OCI-M1 (cell line): ENCODE measurements at regions not wholly inside any gene's neighbourhood (a gene's known extent, or its start where the extent isn't known, plus 50 kb on each side); places are given as distances from the start of the nearest gene placed in this dataset.

ENCODE experiments used
- DNase-seq: peaks from one replicate; lab custom pipeline; 2025; lab: John Stamatoyannopoulos, UW

DNA sequence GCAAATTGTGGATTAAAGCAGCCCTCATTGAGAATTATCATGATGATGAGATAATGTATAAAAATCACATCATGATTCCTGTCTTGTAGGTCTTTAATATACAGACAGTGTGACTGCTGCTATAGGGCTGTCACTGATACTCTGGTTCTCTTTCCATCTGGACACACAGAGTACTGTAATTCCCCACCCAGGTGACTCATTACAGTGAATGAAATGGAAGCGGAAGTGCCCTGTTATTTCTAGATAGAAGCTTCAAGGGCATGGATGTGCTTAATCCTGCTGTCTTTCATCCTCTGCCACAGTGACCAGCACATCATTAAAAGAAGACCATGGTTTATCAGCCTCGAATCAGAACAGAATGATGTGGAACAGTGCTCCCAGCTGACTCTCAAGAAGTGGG is 1234.0 kb downstream of the SORCS3 start:
- DNase-seq = no peak

DNA sequence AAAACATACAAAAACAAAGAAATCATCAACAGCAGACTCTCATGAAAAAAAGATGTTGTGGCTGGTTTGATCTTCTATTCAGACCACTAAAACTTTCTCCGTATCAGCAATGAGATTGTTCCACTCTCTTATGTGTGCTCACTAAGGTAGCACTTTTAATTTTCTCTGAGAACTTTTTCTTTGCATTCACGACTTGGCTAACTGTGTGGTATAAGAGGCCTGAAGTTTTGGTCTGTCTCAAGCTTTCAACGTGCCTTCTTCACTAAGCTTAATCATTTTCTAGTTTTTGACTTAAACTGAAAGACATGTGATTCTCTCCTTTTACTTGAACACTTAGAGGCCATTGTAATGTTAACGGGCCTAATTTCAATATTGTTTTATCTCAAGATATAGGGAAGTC is 1231.6 kb downstream of the SORCS3 start:
- DNase-seq = no peak

DNA sequence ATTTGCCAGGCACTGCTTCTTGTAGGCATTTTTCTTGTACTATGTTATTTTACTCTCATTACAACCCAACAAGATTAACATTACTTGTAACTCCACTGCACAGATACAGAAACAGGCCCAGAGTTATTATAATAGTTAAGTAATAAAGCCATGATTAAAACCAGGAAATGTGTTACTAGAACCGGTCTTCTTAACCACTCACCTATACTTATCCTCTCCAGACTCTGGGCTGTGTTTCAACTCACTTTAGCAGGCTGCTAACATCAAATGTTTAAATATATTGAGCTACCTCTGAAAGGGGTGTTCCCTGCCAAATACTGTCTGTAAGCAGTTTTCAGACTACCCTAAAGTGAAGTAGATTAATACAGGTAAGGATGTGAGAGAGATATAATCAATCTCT is 1227.8 kb downstream of the SORCS3 start:
- DNase-seq = no peak

DNA sequence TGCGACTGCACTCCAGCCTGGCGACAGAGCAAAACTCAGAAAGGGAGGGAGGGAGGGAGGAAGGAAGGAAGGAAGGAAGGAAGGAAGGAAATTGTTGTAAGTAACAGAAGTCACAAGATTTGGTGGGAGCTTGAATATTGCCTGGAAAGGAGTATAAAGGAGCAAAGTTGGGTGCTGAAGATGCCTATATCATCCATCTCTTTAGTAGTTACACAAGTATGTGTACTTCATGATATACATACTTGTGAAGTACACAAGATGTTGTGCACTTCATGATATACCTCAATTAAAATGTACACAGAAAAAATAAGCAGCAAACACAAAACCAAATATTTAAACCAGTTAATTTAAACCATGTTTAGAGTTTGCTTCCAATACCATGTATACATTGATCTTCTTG is 1223.8 kb downstream of the SORCS3 start:
- DNase-seq = no peak

DNA sequence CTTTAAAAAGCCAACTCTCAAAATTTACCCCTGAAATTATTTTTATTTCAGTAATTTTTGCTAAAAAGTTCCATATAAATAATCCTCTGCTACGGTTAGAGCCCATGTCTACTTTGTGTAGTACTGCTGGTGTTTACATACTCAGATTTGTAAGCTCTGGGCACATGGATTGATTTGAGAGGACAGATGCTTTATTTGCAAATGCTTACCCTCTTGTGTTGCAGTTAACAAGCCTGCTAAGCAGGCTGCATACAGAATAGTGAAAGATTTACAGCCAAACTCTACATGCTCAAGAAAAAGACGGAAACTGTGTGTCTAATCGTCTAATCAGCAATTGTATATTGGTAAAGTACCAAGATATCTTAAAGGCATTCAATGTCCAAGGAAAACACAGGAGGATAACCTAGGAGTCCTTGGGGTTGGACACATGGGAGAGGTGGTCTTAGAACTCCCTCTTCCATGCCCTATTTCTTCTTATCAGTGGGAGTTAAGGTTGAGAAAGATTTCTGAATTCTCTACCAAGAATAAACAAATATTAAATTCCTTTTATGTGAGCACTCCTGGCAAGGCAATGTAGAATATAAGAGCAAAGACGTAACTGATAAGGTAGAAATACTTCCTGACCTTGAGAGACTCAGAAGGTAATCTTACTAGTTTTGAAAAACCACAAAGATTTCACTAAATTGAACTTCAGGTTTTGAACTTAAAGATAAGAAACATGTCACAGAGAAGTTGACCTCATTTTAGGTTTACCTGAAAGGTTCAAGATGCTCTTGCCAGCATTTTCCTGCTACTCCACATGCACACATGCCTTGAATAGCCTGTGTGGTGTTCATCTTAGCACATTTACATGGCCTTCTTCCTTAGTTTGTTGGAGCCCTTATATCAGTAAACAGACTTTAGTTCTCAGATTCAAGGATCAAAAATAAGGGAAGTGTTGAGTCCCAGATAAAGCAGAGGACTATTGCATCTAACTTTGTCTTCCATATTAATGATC is 1216.5 kb downstream of the SORCS3 start:
- DNase-seq = no peak

DNA sequence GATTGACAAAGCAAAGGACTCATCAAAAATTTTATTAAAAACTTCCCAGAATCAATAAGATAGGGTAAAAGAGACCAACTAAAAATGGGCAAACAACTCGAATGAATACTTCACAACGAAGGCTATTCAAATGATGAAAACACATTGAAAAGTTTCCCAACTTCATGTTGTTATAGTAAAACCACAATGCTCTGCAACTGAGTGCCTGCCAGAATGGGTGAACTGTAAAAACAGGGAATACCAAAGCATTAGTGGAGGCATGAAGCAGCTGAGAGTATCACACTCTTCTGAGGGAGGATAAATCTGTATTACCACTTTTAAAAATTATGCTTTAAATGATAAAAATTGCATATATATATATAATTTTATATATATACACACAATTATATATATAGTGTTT is 1214.7 kb downstream of the SORCS3 start:
- DNase-seq = no peak

DNA sequence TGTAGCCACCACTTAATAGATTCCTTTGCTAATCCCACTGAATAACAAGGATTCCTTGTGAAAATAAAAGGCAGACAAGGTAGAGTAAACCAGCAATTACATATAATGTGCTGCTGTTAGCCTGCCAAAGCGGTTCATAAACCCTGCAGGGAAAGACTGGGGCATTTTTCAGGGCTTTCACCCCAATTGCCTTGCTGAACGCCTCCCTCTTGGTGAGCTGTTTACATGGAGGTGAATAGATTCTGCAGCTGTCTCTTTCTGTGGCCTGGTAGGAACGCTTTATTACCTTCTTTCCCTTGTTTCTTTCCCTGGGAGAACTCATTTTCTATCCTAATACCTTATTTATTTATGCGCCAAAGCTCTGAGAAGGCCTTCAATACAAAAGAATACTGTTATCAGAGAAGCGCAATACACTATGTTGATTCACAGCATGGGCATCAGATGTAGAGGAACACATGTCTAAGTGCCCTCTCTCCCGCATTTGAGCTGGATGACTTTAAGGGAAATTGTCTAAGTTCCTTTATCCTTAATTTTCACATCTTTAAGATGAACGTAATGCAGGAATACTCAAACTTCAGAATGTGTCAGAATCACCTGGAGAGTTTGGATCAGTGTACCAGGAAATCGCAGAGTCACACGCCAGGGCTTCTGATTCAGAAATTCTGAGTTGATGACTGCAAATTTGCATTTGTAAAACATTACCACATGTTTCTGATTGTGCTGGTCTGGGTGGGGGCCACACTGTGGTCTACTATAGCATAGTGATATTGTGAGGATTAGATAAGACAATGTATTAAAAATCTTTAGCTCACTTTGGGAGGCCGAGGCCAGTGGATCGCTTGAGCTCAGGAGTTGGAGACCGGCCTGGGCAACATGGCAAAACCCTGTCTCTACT is 1203.8 kb downstream of the SORCS3 start:
- no peak for DNase-seq

DNA sequence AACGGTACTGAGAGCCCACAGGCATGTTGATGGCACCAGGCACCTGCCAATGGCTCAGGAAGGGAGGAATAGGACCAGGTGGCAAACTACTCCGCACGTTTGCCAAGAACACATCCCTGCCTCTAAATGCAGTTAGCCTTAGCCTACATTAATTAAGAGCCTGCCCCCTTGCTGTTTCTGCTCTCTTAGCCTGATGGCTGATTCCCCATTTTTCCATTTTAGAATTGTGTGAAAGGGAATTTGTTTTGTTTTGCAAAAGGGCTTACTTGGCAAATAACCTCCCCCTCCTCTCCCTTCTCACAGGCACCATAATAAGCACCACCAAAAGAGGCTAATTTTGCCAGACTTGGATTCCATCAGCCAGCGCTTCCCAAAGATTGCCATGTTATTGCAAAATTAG is 1203.2 kb downstream of the SORCS3 start:
- no peak for DNase-seq

DNA sequence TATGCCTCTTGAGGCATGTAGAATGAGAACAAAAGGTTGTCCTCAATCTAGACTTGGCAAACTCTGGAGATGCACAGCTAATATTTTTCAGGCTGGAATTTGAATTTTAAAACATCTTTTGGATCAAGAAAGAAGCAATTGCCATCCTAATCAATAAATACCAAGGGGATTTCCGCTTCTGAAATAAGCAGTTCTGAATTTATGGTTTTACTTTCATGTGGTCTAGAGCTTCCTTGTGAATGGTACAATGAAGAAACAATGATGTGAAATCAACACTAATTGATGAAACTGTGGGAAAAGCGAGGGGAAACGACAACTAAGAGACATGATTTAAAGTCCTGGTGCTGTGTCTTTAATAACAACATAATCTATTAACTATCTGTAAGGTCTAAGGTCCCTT is 1202.7 kb downstream of the SORCS3 start:
- DNase-seq = no peak

DNA sequence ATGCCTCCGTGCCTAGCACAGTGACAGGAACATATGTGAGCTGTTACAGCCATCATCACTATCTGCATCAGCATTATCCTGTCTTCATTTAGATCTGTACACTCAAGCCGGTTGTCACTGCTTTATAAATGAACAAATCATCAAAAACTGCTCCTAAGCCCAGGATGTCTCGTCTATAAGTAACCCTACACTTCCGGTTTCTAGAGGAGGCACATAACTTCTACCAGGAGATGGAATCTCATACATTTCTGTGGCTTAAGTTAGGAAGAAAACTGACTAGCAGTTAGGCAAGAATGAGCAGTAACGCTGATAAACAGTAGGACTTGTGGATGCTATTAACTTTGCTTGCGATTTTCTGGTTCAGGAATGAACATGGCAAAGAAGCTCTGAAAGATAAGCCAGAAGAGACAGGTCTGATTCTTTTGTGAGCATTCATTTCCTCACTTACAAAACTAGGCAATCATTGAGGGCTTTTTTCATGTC is 1199.2 kb downstream of the SORCS3 start:
- DNase-seq = peak; percentile 53

DNA sequence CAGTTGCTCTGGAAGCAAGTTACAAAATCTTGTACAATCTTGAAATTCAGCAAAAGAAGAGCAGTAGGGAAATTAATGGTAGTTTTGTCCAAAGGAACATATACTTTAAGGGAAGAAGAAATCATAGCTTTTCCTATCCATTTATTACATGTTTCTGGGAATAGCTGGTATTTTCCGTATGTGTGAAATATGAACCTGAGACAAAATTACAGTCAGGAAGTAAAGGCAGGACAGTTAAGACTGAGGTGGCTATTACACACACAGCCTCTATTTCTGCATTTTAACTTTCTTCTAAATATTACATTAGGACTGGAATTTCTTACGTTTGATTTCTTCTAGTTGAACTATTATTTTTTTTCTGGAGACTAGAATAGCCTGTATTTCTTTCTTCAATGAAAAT is 1197.3 kb downstream of the SORCS3 start:
- peak; percentile 41 for DNase-seq

DNA sequence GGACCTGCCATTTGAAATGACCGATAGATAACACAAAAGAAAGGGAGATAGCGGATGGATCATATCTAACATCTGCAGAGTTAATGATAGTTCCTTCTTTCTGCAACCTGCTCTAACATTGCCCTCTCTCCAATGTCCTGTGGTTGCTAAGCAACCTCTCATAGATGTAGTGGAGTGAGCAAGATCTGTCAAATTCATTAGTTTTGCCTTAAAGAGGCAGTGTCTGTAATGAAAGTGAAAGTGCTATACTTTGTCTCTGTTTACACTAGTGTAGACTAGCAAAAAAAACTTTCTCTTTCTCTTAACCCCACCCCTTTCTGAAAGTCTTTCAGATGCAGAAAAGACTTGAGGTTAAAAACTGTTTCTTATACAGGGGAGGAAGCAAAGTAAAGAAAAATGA is 1196.9 kb downstream of the SORCS3 start:
- peak; percentile 90 for DNase-seq

DNA sequence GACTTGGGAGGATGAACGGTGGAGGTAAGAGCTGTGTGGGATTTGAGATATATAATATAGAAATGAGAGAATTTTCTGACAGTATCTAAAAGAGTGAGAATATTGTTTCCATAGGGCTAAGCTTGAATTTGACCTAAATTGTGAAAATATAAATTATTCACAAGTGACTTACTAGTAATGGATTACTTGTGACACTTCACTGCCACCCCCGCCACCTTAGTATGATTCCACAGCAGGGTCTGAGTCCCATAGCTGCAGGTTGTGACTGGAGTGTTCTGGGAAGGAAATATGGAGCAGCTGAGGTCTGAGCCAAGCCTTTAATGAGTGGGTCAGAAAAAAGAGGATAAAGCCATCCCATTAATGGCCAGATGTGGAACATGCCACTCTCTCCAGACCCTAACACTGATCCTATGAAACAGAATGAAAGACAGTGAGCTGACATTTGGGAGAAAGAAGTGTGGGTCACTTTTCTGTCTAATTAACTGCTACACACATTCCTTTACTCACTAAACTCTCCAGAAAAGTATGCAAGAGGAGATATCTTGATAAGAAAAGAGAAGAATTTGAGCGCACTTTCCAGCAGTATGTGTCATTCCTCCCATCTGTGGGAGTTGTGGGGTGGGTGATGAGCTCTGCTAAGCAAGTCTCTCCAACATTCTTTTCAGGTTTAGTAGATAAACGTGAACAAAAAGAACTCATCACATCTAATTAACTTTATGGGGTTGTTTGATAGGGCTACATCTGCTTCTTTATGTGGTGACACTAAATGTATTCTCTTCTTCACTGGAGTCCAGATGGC is 1193.4 kb downstream of the SORCS3 start:
- DNase-seq = peak; percentile 34

DNA sequence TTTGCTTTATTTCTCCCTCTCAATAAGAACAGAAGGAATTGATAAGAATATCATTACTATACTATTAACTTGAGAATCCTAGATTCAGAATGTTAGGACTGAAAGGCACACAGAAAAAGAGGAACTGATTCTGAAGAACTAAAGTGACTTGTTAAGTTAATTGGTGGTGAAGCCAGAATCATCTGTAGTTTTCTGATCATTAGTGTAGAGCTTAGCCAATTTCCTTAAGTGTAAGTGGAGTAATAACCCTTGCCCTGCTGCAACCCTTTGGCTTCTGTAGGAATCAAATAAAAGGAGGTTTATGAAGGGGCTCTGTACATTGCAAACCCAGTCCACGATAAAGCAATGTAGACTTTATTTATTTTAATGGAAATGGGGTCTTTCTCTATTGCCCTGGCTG is 1186.0 kb downstream of the SORCS3 start:
- DNase-seq = peak; percentile 23

DNA sequence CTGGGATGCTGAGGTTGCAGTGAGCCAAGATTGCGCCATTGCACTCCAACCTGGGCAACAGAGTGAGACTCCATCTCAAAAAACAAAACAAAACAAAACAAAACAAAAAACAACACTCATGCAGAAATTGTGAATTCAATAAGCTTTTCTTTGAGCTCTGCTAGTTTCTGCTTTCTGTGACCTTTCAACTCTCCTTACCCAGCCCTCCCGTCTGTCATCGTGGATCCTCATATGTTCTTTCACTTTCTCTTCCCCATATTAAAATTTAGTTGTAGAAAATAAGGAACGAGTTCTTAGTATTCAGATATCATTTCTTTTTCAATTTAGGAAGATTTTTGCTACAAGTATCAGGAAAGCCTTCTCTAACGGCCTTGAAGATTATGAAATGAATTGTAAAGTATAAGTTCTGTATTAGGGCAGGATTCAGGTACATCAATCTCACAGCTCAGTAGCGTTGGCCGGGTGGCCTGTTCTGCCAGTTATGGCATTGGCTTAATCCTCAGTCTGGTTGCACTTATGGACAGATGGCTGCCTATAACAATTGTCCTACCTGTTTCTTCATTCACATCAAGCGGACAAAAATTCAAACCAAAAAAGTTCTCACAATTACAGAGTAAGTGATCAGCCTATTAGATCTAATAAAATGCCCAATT is 1167.0 kb downstream of the SORCS3 start:
- peak; percentile 68 for DNase-seq

DNA sequence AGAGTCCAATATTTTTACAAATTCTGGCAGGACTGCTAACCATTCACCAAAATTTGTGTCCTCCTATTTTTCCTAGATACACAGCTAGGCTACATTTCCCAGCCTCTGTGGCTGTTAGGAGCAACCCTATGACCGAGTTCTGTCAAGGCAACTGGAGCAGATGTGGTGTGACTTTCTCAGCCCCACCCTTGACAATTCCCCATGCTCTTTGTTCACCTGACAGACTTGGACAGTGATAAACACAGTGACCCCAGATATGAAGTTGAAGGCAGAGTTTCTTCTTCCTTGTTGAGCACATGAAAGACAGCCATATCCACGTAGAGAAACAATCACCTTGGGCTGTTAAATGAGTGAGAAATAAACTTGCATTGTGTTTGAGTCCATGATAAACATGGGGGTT is 1162.1 kb downstream of the SORCS3 start:
- DNase-seq = no peak

DNA sequence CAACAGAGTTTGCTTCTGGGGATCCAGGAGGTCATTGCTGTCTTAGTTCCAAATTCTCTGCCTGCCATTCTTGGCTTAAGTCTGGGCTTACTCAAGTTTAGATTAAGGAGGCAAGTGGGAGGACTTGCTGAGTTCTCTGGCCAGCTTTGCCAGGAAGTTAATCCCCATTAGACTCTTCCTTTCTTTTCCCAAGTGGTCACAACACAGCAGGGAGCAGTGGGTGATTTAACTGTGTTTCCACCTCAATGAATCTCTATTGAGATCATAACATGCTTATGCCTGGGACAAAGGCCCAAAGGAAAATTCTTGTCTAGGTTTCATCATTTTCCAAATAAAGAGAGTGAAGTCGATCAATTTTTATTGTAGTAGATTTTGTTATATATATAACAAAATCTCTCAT is 1159.6 kb downstream of the SORCS3 start:
- no peak for DNase-seq

DNA sequence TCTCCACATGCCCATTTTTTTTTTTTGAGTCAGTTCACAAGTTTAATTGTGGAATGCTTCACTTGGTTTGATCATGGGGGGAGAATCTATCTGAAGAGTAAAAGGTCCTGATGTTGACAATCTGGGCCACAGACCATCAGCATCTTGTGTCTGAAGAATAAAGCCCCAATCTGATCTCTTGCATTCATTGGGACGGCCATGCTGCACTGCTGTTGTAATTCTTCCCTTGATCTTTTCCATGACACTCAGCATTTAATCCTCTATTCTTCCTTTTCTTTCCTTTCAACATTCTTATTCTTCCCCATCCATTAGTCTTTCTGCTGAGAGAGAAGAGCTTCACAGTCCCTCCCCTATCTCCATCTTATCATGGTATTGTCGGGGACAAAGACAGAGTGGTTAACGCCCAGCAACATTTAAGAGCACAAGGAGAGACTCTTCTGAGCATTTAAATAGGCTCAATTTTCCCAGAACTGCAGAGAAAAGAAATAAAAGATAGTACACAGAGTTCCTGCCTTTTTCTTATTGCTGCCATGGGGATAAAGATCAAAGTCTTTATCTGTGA is 1157.3 kb downstream of the SORCS3 start:
- DNase-seq = no peak

DNA sequence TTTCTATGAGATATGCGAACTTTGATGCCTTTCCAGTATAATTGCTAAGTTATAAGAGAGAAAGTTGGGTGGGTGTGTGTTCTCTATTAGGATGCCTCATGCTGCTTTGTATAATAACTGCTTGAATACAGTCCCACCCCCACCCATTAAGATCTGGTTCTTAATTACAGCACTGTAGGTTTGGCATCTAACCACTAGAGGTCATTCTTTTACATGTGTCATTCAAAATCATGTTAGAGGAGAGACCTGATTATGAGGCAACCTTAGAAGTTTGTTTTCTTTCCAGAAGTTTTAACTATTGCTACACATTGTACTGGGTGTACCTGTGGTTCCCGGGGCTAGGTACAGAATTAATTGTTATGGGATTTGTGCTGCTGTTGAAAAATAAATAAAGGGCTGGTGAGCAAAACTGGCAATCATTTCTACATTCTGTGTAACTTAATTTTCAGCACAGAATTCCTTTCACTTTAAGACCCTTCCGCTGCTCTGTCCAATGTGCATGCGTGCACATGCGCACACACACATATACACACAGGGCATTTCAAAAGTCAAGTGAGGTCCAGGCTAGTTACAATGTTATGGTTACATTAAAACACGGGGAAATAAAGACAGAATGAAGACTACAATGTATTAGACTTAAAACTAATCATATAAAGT is 1156.3 kb downstream of the SORCS3 start:
- peak; percentile 78 for DNase-seq

DNA sequence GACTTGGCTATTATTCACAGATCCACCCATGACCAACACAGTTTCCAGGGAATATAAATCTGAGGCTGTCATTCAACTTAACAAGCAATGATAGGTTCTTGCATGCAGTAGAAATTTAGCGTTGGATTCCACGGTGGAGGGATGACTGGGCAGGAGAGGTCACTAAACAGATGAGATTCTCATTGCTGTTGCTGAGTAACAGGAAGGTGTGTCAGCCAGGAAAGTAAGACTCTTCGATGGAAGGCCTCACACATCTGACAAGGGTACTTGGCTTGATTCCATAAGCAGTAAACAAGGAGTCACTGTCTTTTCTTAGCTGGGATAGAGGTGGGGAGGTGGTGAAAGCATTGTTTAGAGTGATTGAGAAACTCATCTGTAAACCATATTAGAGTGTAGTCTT is 1152.0 kb downstream of the SORCS3 start:
- no peak for DNase-seq

DNA sequence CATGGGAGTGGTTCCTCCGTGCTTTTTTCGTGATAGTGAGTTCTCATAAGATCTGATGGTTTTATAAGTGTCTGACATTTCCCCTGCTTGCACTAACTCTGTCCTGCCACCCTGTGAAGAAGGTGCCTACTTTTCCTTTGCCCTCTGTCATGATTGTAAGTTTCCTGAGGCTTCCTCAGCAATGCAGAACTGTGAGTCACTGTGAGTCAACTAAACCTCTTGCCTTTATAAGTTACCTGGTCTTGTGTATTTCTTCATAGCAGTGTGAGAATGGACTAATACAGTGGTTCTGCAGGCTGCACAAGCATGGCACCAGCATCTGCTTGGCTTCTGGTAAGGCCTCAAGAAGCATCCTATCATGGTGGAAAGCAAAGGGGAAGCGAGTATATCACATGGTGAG is 1144.6 kb downstream of the SORCS3 start:
- DNase-seq = no peak
